C1 segment of cervical spinal cord (tissue), 14 donors: ENCODE measurements at regions not wholly inside any gene's neighbourhood (a gene's known extent, or its start where the extent isn't known, plus 50 kb on each side); places are given as distances from the start of the nearest gene placed in this dataset.
"Not testable (repeated sequence)": the region's sequence is repeated elsewhere in the genome, so short reads cannot be mapped to it uniquely, and the experiment has no call there.

ENCODE experiments used
- DNase-seq, 14 donors: peaks; one replicate each; lab custom pipeline; 2025; lab: John Stamatoyannopoulos, UW

- peak in 1 of 14 donors; percentile 50 for DNase-seq
Measured at GRCh38 chr4:114087596-114088230, 108.3 kb upstream of the ARSJ start.

DNA sequence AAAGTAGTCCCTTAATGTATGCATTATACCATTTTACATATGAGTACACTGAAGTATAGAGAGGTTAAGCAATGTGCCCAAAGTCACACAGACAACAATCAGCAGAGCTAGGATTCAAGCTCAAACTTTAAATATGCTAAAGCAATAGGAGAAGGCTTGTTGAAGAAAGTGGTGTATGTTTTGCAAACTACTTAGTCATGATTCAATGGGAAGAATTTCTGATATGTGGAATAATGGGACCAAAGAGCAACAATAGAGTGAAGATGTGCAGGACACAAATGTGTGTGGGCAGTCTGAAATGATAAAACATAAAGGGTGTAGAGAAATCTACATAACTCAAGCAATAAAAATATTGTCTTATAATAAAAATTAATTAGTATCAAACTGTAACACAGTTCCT lies 109.0 kb upstream of the ARSJ start:
- no peak for DNase-seq

GRCh38 chr4:114091546-114091945 lies 112.1 kb upstream of the ARSJ start:
- DNase-seq: no peak

DNA sequence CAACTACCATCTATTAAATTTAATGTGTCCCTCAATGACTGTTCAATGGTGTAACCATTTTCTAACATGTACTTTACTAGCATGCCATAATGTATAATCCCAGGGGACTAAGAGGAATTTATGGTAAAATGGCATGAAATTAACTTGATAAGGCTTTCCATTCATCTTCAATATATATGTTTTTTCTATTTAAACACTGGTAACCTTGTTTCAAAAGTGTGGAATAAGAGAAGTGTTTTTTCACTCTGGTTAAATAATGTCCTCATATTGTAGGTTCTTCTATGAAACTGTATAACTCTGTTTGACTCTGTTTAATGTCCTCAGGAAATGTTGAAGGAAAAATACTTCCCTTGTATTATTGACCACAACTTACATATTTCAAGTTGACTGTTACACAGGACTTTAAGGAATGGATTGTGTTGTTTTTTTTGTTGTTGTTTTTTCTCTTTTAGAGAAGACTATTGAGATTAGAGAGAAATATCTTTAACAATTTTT lies 113.8 kb upstream of the ARSJ start:
- no peak for DNase-seq

DNA sequence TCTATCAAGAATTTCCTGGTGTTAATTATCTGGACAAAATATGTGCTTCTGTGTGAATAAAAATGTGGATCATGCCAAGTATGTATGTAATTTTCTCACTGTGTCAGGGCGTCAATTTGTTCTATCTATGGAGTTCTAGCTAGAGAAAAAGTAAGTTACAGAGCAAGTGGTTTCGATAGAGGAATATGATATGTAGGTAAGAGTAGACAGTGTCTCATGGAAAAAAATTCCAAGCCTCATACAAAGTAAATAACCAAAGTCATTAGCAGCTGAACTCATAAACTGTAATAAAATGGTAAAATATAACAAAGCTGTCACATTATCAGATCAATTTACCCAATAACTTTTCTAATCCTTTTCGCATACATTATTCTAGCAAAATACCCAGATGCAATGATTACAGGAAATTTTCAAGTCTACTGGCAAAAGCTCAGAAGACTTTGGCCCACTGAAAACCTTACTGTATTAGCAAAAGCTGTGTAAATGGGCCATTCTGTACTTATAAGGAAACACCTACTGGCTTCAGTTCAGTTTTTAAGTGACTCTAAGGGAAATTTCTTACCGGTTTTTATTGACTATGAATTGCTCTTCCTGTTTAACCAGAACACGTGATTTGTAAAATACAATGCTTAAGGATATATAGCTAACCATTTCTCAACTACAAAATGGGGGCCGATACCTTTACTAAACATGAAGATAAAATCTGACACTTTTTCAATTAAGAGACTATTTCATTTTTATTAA lies 121.0 kb upstream of the ARSJ start:
- no peak for DNase-seq

DNA sequence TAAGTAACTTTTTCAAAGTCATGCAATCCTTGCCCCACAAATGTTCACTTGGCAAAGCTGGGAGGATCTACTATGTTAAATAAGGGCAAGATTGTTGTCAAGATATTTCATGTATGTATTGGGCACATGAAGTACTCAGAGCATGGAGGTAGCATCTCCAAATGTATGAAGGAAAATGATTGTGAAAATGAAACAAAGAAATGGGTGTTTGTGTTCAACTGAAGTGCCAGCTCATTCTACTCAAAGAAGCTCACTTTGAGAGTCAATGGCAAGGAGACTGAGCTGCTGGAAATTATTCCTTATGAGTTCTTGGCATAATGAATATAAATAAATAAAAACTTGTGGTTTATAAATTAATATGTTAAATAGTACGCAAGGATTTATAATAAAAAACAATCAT lies 124.5 kb upstream of the ARSJ start:
- DNase-seq: no peak

DNA sequence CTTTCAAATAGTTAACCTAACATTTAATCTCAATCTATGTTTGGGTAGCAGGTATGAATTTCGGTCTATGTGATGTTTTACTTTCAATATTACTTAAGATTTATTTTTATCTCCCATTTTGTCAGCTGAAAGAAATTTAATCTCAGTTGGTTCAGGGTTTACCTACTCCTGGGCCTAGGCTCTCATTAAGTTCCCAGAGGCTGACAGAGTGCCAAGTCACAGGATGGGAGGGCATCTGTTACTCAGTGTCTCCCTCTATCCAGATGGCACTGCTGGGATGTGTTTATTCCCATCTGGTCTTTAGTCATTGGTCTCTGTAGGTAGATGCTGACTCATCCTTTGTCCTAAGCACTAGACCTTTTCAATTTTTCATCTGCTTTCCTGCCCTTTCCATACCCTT lies 129.4 kb upstream of the ARSJ start:
- peak in 2 of 14 donors; percentile 30 to 96 for DNase-seq

GRCh38 chr4:114109776-114110175 lies 130.3 kb upstream of the ARSJ start:
- no peak for DNase-seq

GRCh38 chr4:114115526-114115925 lies 136.1 kb upstream of the ARSJ start:
- DNase-seq: peak in 1 of 14 donors; percentile 89

DNA sequence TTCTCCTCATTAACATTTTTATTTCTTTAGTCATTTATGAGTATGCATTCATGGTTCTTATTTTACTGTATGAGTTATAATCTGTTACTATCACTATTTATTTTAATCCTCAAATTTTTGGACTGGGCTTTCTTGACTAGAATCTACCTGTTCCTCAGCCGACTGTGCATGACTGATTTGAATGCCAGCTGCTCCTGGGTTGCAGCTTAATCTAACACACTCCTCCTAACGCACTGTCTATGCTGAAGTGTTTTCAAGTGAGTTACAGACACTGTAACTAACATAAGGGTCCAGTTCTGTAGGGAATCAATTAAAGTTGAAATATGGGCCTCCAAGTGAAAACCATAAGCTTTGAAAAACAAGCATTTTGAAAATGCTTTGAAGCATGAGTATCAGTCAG lies 137.4 kb upstream of the ARSJ start:
- DNase-seq: peak in 1 of 14 donors; percentile 73

GRCh38 chr4:114121221-114121620 lies 141.8 kb upstream of the ARSJ start:
- no peak for DNase-seq

DNA sequence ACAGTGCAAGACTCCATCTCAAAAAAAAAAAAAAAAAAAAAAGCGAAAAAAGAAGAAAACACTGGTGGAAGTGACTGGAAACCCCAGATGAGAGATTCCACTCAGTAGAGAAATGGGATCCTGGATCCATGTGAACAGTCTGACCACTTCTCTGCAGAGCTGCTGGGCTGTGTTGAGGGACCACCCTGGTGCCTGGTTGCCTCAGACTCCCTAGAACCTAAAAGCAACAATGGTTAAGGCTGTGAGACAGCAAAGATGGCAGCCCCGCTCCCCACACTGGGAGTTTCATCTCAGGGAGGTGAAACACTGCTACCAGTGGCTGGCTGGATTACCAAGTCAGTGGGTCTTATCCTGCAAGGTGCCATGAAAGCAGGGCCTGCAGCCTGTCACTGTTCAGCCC lies 152.8 kb upstream of the ARSJ start:
- no peak for DNase-seq

GRCh38 chr4:114132830-114133229 lies 153.4 kb upstream of the ARSJ start:
- DNase-seq: no peak

GRCh38 chr4:114136069-114136468 lies 156.6 kb upstream of the ARSJ start:
- peak in 1 of 14 donors; percentile 61 for DNase-seq

DNA sequence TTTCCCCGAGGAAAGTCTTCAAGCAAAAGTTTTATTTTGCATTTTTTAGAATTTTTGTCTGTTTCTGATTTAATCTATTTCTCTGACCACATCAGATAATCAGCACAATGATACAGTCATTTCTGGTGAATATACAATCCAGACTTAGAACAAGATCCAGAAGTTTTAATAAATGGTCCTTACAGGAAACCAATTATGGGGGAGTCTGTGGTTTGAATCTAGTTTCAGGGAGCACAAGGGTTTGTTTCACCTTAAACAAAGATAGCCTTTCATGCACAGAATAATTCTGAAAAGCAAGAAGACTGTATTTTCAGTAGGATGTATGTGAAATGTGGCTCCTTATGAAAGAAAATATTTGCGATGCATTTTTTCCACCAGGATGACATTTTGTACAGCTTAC lies 158.5 kb upstream of the ARSJ start:
- no peak for DNase-seq

DNA sequence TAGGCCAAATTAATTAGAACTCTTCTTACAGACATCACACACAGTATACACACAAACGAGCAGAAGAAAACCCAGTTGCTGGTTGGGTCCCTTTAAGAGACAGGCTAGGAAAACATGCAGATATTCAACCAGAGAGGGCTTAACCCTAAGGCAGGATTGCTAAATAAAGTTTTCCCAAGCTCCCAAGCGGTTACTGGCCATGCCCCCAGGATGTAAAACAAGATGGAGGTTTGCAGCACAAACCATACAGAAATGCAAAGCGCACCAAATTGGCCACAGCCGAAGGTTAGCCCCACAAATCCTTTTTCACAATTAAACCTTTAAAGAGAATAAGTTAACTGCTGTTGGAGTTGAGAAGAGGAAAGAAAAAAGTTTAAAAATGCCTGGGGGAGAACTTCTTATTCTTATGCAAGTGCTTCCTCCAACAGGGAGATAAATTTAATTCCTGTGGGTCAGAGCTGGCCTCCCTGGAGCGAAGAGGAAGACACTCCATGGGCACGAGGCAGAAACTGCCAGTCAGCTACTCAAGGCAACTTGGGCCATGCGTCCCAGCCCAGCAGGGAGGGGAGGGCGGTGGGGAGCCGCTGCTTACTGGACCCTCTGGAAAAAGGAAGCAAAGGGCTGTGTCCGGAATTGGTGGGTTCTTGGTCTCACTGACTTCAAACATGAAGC lies 167.6 kb upstream of the ARSJ start:
- peak in 1 of 14 donors; percentile 2 for DNase-seq

DNA sequence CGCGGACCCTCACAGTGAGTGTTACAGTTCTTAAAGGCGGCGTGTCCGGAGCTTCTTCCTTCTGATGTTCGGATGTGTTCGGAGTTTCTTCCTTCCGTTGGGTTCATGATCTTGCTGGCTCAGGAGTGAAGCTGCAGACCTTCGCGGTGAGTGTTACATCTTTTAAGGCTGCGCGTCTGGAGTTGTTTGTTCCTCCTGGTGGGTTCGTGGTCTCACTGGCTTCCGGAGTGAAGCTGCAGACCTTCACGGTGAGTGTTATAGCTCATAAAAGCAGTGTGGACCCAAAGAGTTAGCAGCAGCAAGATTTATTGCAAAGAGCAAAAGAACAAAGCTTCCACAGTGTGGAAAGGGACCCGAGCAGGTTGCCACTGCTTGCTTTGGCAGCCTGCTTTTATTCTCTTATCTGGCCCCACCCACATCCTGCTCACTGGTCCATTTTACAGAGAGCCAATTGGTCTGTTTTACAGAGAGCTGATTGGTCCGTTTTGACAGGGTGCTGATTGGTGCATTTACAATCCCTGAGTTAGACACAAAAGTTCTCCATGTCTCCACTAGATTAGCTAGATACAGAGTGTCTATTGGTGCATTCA lies 168.3 kb upstream of the ARSJ start:
- DNase-seq: not testable (repeated sequence)

DNA sequence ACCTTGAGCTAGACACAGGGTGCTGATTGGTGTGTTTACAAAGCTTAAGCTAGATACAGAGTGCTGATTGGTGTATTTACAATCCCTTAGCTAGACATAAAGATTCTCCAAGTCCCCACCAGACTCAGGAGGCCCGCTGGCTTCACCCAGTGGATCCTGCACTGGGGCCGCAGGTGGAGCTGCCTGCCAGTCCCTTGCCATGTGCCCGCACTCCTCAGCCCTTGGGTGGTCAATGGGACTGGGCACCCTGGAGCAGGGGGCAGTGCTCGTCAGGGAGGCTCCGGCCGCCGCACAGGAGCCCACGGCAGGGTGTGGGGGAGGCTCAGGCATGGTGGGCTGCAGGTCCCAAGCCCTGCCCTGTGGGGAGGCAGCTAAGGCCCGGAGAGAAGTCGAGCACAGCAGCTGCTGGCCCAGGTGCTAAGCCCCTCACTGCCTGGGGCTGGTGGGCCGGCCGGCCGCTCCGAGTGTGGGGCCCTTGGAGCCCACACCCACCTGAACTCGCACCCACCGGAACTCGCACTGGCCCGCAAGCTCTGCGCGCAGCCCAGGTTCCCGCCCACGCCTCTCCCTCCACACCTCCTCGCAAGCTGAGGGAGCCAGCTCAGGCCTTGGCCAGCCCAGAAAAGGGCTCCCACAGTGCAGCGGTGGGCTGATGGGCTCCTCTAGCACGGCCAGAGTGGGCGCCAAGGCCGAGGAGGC lies 169.1 kb upstream of the ARSJ start:
- DNase-seq: not testable (repeated sequence)

GRCh38 chr4:114156371-114156770 lies 176.9 kb upstream of the ARSJ start:
- no peak for DNase-seq

- no peak for DNase-seq
Measured at GRCh38 chr4:114161809-114162208, 182.4 kb upstream of the ARSJ start.

- DNase-seq: no peak
Measured at GRCh38 chr4:114163051-114163450, 183.6 kb upstream of the ARSJ start.

DNA sequence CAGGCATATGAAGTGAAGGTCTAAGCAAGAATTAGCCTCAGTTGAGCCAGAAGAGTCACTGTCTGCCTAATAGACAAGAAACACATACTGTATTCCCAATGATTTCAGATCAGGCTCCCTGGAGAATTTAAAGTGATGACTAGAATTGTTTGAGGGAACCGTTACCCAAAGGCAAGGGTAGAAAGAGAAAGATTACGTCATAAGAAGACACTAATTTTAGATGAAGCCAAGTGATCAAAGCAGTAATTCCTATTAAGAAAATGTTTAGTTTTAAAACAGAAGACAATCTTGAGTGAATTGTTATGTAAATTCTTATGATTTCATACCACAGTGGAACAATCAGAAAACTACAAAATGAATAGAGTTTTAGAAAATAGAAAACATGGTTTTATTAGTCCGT lies 194.5 kb upstream of the ARSJ start:
- DNase-seq: no peak
